Esophagus mucosa (tissue), 1 donor: ENCODE measurements at regions not wholly inside any gene's neighbourhood (a gene's known extent, or its start where the extent isn't known, plus 50 kb on each side); places are given as distances from the start of the nearest gene placed in this dataset.
"Not testable (repeated sequence)": the region's sequence is repeated elsewhere in the genome, so short reads cannot be mapped to it uniquely, and the experiment has no call there.

Experiments
- ATAC-seq: fragments of 200-7000 bp; cut with Tn5 transposase; one replicate; pipeline ENCODE4 v1.9.1; 2020
- donor health status: DM: yes; HTN: yes; CAD: no.

DNA sequence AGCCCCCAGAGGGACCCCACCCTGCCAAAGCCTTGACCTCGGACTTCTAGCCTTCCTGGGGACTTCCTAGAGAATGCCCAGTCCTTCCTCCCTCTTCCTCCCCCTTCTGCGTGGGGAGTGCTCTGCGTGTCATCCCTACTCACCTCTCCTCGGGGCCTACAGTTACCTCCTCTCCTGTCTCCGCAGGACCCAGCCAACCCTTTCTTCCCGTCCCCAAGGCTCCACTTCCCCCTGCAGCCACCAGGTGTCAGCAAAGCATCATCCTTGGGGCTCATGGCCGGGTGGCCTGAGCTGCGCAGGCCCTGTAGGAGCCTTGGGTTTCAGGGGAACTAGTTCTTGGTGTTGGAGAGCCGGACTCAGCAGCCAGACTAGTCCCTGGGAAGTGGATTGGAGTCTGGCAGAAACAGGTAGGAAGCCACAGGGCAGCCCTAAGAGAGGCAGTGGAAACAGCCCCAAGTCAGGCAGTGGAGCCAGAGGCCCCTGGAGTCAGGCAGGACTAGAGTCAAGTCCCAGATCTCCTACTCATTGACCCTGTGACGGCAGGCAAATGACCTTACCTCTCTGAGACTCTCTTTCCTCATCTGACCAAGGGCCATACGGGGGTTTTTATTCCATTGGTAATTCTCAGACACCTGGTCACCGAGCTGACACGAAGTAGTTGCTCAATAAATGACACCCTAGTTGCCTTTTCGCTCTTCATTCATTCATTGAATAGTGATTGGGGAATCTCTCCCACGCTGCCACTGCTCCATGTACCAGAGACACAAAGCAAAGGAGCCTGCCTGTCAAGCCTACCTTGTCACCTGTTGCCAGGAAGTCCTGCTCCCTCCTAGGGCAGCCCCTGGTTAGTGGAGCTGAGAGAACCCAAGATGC lies 101.8 kb upstream of the GRK3 start:
- peak; percentile 96 for ATAC-seq

- not testable (repeated sequence) for ATAC-seq
Observed at GRCh38 chr22:25463347-25463628, 101.2 kb upstream of the GRK3 start.

DNA sequence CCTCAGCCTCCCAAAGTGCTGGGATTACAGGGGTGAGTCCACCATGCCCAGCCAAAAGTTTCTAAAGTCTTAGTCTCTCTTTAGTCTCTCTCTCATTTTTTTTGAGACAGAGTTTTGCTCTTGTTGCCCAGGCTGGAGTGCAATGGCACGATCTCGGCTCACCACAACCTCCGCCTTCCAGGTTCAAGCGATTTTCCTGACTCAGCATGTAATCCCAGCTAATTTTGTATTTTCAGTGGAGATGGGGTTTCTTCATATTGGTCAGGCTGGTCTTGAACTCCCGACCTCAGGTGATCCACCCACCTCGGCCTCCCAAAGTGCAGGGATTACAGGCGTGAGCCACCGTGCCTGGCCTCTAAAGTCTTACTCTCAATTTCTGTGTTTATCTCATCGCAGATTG lies 100.1 kb upstream of the GRK3 start:
- not testable (repeated sequence) for ATAC-seq

GRCh38 chr22:25465949-25466348 lies 98.5 kb upstream of the GRK3 start:
- ATAC-seq, result no peak

DNA sequence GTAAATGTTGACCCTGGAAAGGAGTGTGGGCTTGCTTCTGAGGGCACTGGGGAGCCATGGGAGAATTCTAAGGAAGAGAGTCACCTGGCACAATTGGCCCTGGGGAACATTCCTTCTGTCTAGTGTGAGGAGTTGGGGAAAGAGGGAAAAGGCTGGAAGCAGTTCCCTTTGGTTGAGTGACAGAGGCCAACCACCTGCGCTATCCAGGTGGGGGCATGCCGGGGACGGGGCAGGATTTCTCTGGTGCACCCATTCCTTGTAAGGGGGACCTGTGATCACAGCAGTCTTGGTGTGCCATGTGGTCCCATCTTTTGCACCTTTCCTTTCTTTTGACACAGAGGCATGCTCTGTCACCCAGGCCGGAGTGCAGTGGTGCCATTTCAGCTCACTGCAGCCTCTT lies 92.1 kb upstream of the GRK3 start:
- ATAC-seq, result no peak

DNA sequence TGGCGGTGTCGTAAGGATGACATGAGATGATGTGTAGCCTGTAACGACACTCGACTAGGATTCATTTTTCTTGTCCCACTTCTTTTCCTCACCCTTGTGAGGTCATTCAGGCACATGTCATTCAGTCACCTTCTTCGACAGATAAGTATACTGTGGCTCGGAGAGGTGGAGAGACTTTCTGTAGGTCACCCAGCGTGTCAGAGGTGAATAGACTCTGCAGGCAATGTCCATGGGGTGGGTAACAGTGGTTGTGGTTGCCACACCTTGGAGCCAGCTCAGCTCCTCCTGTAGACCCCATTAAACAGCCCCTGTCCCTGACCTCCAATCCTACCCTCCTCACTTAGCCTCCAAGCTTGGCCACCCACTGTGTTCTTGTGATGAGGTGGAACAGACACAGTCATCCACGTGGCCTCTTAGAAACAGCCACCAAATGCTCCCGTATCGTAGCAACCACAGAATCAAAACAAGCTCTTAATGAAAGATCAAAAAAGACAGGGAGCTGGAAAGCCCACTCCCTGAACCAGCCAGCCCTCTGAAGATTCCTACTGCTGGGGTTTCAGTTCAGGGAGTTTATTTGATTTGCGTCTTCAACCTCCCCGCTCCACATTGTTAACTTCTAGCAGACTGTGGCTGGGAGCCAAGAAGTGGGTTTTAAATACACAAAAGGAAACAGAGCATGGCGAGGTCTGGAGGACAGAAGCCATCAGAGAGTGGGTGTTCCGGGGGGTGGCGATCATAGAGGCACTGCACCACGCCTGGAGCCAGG lies 89.0 kb upstream of the GRK3 start:
- no peak for ATAC-seq

DNA sequence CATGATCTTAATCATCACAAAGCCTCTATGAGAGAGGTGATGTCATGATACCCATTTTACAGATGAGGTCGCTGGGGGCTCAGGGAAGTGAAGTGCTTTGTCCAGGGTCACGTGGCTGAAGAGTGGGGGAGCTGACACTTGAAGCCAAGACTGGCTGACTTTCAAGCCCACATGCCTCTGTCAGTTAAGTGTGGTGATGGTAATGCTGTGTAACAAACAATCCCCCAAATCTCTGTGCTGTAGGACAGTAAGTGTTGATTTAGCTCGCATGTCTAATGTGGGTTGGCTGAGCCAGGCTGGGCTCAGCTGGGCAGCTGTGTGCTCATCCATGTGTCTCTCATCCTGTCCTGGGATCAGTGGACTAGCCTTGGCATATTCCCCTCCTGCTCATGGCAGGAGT lies 87.1 kb upstream of the GRK3 start:
- no peak for ATAC-seq

DNA sequence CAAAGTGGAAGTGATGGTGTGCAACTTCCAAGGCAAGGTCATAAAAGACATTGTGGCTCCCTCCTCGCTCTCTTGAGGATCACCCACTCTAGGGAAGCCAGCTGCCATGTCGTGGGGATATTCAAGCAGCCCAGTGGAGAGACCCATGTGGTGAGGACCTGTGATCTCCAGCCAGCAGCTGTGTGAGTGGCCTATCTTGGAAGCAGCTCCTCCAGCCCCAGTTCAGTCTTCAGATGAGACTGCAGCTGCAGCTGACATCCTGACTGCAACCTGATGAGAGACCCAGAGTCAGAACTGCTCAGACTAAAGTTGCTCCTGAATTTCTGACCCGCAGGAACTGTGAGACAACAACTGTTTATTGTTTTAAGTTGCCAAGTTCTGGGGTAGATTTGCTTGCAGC lies 86.4 kb upstream of the GRK3 start:
- no peak for ATAC-seq

DNA sequence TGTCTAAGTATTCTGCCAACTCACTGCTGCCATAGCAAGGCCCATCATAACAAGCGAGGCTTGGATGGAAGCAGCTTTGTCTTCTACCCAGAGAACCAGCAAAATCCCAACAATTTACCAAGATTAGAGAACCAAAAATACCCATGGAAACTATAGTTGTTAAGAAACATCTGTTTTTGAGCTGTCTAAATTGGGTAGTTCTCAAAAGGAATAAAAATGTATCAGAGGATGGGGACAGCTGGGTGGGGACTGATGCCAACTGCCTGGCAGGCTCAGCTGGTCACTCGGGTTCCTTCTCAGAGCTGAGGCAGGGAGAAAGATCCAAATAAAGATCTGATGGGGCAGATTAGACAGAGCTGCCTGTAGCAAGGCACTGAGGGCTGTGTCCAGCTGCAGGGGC lies 85.9 kb upstream of the GRK3 start:
- ATAC-seq, result no peak

DNA sequence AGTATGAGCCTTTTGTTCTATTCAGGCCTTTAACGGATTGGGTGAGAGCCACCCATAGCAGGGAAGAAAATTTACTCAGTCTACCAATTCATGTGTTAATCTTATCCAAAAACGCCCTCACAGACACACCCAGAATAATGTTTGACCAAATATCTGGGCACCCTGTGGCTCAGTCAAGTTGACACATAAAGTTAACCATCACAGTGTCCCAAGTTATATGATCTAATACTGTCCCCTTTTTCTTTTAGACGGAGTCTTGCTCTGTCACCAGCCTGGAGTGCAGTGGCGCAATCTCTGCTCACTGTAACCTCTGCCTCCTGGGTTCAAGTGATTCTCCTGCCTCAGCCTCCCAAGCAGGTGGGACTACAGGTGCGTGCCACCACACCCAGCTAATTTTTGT lies 83.6 kb upstream of the GRK3 start:
- ATAC-seq, result not testable (repeated sequence)

DNA sequence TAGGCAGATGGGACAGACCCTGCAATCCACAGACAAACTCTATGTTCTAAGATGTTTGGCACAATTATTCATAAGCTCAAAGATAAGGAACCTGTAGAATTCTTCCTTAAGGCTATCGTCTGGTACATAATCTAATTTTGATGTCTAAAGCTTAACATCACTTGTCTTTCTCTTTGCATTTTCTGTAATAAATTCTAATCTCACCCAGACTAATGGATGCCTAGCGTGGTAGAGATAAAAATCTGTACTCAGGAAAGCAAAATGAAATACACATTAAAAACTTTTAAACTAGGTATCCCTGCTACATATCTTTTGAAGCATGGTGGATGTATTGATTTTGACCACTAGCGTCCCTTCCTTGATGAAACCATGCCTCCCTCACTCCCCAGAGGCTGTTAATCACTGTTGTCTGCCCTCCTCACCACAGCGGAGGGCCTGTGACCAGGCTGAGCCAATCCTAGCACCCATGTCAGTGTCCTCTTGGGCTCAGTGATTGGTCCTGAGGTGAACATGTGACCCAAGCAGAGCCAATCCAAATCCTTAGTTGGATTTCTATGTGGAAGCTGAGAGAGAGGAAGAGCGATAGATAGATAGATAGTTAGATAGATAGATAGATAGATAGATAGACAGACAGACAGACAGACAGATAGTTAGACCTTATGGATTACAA lies 82.2 kb upstream of the GRK3 start:
- ATAC-seq, result no peak

DNA sequence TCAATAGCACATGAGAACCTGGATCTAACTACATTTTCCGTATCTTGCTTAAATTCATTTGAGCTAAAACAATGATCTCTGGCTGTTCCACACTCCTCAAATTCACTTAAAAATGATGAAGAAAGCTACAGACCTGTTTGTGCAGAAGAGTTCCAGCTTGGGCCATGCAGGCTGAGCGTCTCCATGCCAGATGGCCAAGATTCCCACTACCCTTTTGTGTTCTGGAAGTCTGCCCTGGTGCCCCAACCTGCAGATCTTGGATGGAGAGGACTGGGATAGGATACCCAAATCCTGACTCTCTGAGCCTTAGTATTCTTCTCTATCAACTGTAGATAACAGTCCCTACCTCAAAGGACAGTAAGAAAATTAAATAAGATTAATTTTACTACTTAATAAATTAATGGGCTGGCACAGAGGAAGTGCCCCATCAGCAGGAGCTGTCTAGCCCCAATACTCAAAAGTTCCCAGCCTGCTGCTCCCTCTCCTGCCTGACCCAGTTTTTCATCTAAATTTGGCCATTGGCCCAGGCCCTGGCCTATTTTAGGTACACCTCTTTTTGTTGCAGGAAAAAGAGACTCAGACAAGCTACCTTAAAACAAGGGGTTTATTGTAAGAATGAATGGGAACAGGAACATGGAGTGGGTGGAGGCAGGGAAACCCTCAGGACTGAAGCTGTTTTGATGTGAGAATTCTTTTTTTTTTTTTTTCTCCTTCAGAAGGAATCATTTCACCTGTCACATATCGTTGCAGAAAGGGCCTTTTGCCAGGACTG lies 81.4 kb upstream of the GRK3 start:
- ATAC-seq, result no peak

GRCh38 chr22:25483931-25484330 lies 80.5 kb upstream of the GRK3 start:
- ATAC-seq, result no peak

GRCh38 chr22:25484521-25485315 lies 79.8 kb upstream of the GRK3 start:
- ATAC-seq, result no peak

DNA sequence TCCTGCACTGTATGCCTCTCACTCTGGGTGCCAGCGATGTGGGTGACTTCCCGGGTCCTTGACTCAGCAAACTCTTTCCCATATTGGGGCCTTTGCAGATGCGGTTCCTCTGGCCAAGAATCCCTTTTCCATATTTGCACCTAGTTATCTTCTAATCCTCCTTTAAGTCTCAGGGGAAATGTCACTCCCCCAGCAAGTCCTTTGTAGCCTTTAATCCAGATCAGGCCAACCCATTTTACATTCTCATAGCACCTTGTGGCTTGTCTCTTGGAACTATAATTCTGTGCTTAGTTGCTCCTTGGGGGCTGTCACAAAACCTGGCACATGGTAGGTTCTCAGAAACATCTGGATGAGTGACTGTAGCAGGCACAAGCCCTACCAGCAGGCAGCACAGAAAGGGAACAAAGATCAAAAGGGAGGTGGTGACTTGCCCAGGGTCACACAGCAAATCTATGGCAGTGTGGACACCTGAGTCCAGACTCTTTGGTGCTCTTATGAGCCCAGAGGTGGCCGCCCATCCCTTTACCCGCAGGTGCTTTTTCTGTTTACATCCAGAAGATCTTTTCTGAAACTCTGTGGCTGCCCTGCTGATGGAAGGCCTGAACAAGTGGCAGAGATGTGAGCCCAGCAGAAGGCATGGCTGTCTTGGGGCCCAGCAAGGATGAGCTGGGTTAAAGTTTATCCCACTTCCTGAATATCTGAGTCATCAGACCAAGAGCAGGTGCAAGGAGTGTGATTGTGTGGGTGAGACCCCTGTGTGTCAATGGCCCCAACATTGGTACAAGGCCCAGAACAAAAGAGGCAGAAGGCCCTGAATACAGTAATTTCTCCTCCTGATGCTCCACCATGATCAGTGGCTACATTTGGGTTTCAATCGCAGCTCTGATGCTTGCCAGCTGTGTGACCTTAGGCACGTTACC lies 78.6 kb upstream of the GRK3 start:
- ATAC-seq, result no peak

DNA sequence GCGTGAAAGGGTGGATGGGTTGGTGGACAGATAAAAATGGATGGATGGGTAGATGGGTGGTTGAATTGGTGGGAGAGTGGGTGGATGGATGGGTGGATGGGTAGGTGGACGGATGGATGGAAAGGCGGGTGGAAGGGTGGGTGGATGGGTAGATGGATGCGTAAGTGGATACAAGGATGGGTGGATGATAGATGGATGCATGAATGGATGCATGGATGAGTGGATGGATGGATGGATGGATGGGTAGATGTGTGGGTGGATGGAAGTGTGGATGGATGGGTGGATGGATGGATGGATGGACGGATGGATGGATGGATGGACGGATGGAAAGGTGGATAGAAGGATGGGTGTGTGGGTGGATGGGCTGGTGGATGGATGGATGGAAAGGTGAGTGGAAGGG lies 77.0 kb upstream of the GRK3 start:
- no peak for ATAC-seq

- no peak for ATAC-seq
Observed at GRCh38 chr22:25488244-25489020, 76.0 kb upstream of the GRK3 start.

- ATAC-seq, result no peak
Observed at GRCh38 chr22:25489947-25490346, 74.5 kb upstream of the GRK3 start.

GRCh38 chr22:25490896-25491295 lies 73.6 kb upstream of the GRK3 start:
- no peak for ATAC-seq

- no peak for ATAC-seq
Observed at GRCh38 chr22:25492162-25492561, 72.3 kb upstream of the GRK3 start.
